Hematopoietic multipotent progenitor cell (in vitro differentiated cells): ENCODE measurements at regions not wholly inside any gene's neighbourhood (a gene's known extent, or its start where the extent isn't known, plus 50 kb on each side); places are given as distances from the start of the nearest gene placed in this dataset.
A peak's percentile ranks its signal among the peaks of the same experiment; 100 is the strongest.
"Not testable (repeated sequence)": the region's sequence is repeated elsewhere in the genome, so short reads cannot be mapped to it uniquely, and the experiment has no call there.

Source experiments
- DNase-seq, 3 donors: peaks; one replicate each; pipeline ENCODE4 v3.0.0-alpha.2; 2011 to 2015; ENCODE audit warnings: low read depth in 2 of 3, low spot score in 2 of 3

- DNase-seq: no peak
Observed at GRCh38 chr1:157410457-157410856, 141.9 kb downstream of the FCRL5 start.

- no peak for DNase-seq
Observed at GRCh38 chr1:157409927-157410326, 142.4 kb downstream of the FCRL5 start.

- DNase-seq: peak in 1 of 3 donors; percentile 39
Observed at GRCh38 chr1:157407917-157408525, 144.3 kb downstream of the FCRL5 start.

GRCh38 chr1:157407367-157407766 is 144.9 kb downstream of the FCRL5 start:
- no peak for DNase-seq

- no peak for DNase-seq
Observed at GRCh38 chr1:157405662-157406061, 146.7 kb downstream of the FCRL5 start.

GRCh38 chr1:157404614-157405013 is 147.7 kb downstream of the FCRL5 start:
- no peak for DNase-seq

GRCh38 chr1:157404063-157404501 is 148.2 kb downstream of the FCRL5 start:
- peak in 2 of 3 donors; percentile 87 to 90 for DNase-seq

GRCh38 chr1:157403608-157404007 is 148.7 kb downstream of the FCRL5 start:
- no peak for DNase-seq

GRCh38 chr1:157403203-157403602 is 149.1 kb downstream of the FCRL5 start:
- DNase-seq: peak in 2 of 3 donors; percentile 59 to 62

- DNase-seq: no peak
Observed at GRCh38 chr1:157400766-157401165, 151.5 kb downstream of the FCRL5 start.

GRCh38 chr1:157399984-157400382 is 152.3 kb downstream of the FCRL5 start:
- peak in 2 of 3 donors; percentile 74 to 81 for DNase-seq

GRCh38 chr1:157399343-157399983 is 152.9 kb downstream of the FCRL5 start:
- no peak for DNase-seq

- DNase-seq: no peak
Observed at GRCh38 chr1:157390651-157391050, 161.7 kb downstream of the FCRL5 start.

- no peak for DNase-seq
Observed at GRCh38 chr1:157388057-157388456, 164.3 kb downstream of the FCRL5 start.

- DNase-seq: no peak
Observed at GRCh38 chr1:157384258-157384657, 168.1 kb downstream of the FCRL5 start.

- DNase-seq: no peak
Observed at GRCh38 chr1:157382351-157382750, 170.0 kb downstream of the FCRL5 start.

GRCh38 chr1:157380523-157380922 is 171.8 kb downstream of the FCRL5 start:
- DNase-seq: peak in 1 of 3 donors; percentile 32

GRCh38 chr1:157377280-157377713 is 175.0 kb downstream of the FCRL5 start:
- DNase-seq: peak in 2 of 3 donors; percentile 45 to 68

GRCh38 chr1:157376681-157377080 is 175.6 kb downstream of the FCRL5 start:
- no peak for DNase-seq

GRCh38 chr1:157372311-157372710 is 180.0 kb downstream of the FCRL5 start:
- not testable (repeated sequence) for DNase-seq

- DNase-seq: no peak
Observed at GRCh38 chr1:157371826-157372225, 180.5 kb downstream of the FCRL5 start.

GRCh38 chr1:157371221-157371620 is 181.1 kb downstream of the FCRL5 start:
- DNase-seq: no peak
